ENCODE measurements at regions not wholly inside any gene's neighbourhood (a gene's known extent, or its start where the extent isn't known, plus 50 kb on each side); places are given as distances from the start of the nearest gene placed in this dataset.

DNA sequence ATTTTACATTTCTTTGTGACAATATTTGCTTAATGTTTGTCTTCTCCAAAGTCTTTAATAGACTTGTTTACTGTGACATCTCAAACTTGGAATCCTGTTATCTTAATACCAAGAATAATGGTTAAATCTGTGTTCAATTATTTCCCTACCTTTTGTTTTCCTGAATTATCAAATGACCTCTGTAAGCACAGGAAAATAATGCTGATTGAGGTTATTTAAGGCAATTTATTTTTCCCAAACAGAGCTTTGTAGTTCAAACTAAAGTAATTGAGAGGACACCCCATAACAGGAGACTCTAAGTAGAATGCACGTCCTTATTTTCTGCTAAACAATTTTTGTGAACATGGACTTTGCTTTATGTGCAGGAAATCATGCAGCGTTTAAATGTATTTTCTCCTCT lies 195.0 kb downstream of the BTBD3 start:
- no TSS peak for BruUV-seq (replicated peaks)
- no peak for DNase-seq (ENCODE audit: low read depth, low spot score)
- TF ChIP-seq POLR2A (IDR thresholded peaks at IDR 0.05; ENCODE audit: low read depth, low read length) (no peak), JUN (IDR thresholded peaks at IDR 0.05; ENCODE audit: borderline replicate concordance, insufficient read depth, insufficient read length, low read depth) (no peak), EZH2 (IDR thresholded peaks at IDR 0.05; ENCODE audit: borderline replicate concordance, low read depth, low read length, severe bottlenecking) (no peak), FOS (IDR thresholded peaks at IDR 0.05; ENCODE audit: borderline replicate concordance, insufficient read depth, low read length) (no peak), POLR2AphosphoS5 (IDR thresholded peaks at IDR 0.05; ENCODE audit: insufficient read depth, low read depth, low read length) (no peak), GATA2 (IDR thresholded peaks at IDR 0.05; ENCODE audit: insufficient read depth, insufficient read length, low read depth, low read length) (no peak), MAX (IDR thresholded peaks at IDR 0.05; ENCODE audit: insufficient read depth, insufficient read length) (no peak), MYC (IDR thresholded peaks at IDR 0.05; ENCODE audit: low read depth, low read length) (no peak)
- TF ChIP-seq, protein P1, sequence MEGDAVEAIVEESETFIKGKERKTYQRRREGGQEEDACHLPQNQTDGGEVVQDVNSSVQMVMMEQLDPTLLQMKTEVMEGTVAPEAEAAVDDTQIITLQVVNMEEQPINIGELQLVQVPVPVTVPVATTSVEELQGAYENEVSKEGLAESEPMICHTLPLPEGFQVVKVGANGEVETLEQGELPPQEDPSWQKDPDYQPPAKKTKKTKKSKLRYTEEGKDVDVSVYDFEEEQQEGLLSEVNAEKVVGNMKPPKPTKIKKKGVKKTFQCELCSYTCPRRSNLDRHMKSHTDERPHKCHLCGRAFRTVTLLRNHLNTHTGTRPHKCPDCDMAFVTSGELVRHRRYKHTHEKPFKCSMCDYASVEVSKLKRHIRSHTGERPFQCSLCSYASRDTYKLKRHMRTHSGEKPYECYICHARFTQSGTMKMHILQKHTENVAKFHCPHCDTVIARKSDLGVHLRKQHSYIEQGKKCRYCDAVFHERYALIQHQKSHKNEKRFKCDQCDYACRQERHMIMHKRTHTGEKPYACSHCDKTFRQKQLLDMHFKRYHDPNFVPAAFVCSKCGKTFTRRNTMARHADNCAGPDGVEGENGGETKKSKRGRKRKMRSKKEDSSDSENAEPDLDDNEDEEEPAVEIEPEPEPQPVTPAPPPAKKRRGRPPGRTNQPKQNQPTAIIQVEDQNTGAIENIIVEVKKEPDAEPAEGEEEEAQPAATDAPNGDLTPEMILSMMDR (IDR thresholded peaks at IDR 0.05; ENCODE audit: extremely low read depth in 1 of 2, insufficient read depth in 1 of 2, low read depth in 1 of 2, low read length in 2 of 2): no peak
- Histone ChIP-seq H4K20me1 (replicated peaks; ENCODE audit: control insufficient read depth, extremely low read depth, insufficient read depth, low read length) (no peaks in the 10 kb centered on the region), H3K9me3 (replicated peaks; ENCODE audit: control insufficient read depth, insufficient read depth, low read length) (no peaks in the 10 kb centered on the region), H3K9me1 (replicated peaks; ENCODE audit: control insufficient read depth, extremely low read depth, insufficient read depth, low read length) (no peaks in the 10 kb centered on the region), H2AFZ (ENCODE audit: low read depth, low read length) (no peak overlapping the region), H3K79me2 (ENCODE audit: control insufficient read depth, insufficient read depth, low read length) (no peaks in the 10 kb centered on the region), H3K4me1 (ENCODE audit: control insufficient read depth, extremely low read depth, insufficient read depth, low read length) (no peaks in the 10 kb centered on the region), H3K27me3 (ENCODE audit: control insufficient read depth in 2 of 2, insufficient read depth in 2 of 2, low read length in 2 of 2) (no peaks in the 10 kb centered on the region), H3K27ac (ENCODE audit: insufficient read depth, low read depth, low read length) (no peak overlapping the region), H3K4me3 (replicated peaks in 1 of 3; ENCODE audit: insufficient read depth in 1 of 3, low read depth in 1 of 3, low read length in 3 of 3) (no peak overlapping the region), H3K4me2 (ENCODE audit: insufficient read depth, low read length) (no peak overlapping the region), H3K36me3 (ENCODE audit: control insufficient read depth in 2 of 2, extremely low read depth in 1 of 2, insufficient read depth in 2 of 2, low read length in 2 of 2) (no peaks in the 10 kb centered on the region), H3K9ac (replicated peaks; ENCODE audit: extremely low read depth, insufficient read depth, low read length) (no peak overlapping the region)
- intact Hi-C loops (cut with micrococcal nuclease) (no loop called here), dilution Hi-C loops (cut with MboI; ENCODE audit: extremely low pct_ligation_motif_present, low sequenced_read_pairs) (no loop called here)
- no peak for FAIRE-seq
- ChIA-PET POLR2A (no interaction called here), CTCF (no interaction called here)
